ENCODE measurements at regions not wholly inside any gene's neighbourhood (a gene's known extent, or its start where the extent isn't known, plus 50 kb on each side); places are given as distances from the start of the nearest gene placed in this dataset.

GRCh38 chr2:41393621-41394020 is 654.2 kb upstream of the PKDCC start:
- DNase-seq (ENCODE audit: low read depth in 2 of 2) = no peak

GRCh38 chr2:41394541-41394940 is 653.3 kb upstream of the PKDCC start:
- no peak for DNase-seq (ENCODE audit: low read depth in 2 of 2)

GRCh38 chr2:41395692-41396091 is 652.1 kb upstream of the PKDCC start:
- DNase-seq (ENCODE audit: low read depth in 2 of 2) = no peak

- DNase-seq (ENCODE audit: low read depth in 2 of 2) = no peak
Observed at GRCh38 chr2:41399437-41400087, 648.3 kb upstream of the PKDCC start.

GRCh38 chr2:41400088-41400665 is 647.6 kb upstream of the PKDCC start:
- DNase-seq (ENCODE audit: low read depth in 2 of 2) = no peak

GRCh38 chr2:41405441-41405840 is 642.4 kb upstream of the PKDCC start:
- no peak for DNase-seq (ENCODE audit: low read depth in 2 of 2)

GRCh38 chr2:41409328-41409727 is 638.5 kb upstream of the PKDCC start:
- DNase-seq (ENCODE audit: low read depth in 2 of 2) = no peak

- DNase-seq (ENCODE audit: low read depth in 2 of 2) = no peak
Observed at GRCh38 chr2:41410011-41410410, 637.8 kb upstream of the PKDCC start.

GRCh38 chr2:41413813-41414485 is 633.9 kb upstream of the PKDCC start:
- DNase-seq (ENCODE audit: low read depth in 2 of 2) = no peak

GRCh38 chr2:41414486-41415230 is 633.2 kb upstream of the PKDCC start:
- no peak for DNase-seq (ENCODE audit: low read depth in 2 of 2)

GRCh38 chr2:41417511-41417910 is 630.3 kb upstream of the PKDCC start:
- DNase-seq (ENCODE audit: low read depth in 2 of 2) = no peak

- DNase-seq (ENCODE audit: low read depth in 2 of 2) = no peak
Observed at GRCh38 chr2:41420219-41420618, 627.6 kb upstream of the PKDCC start.

GRCh38 chr2:41420872-41421271 is 626.9 kb upstream of the PKDCC start:
- DNase-seq (ENCODE audit: low read depth in 2 of 2) = no peak

- no peak for DNase-seq (ENCODE audit: low read depth in 2 of 2)
Observed at GRCh38 chr2:41431756-41432155, 616.1 kb upstream of the PKDCC start.

GRCh38 chr2:41432459-41432858 is 615.4 kb upstream of the PKDCC start:
- DNase-seq (ENCODE audit: low read depth in 2 of 2) = no peak

- no peak for DNase-seq (ENCODE audit: low read depth in 2 of 2)
Observed at GRCh38 chr2:41434991-41435390, 612.8 kb upstream of the PKDCC start.

- no peak for DNase-seq (ENCODE audit: low read depth in 2 of 2)
Observed at GRCh38 chr2:41441958-41442357, 605.9 kb upstream of the PKDCC start.

- DNase-seq (ENCODE audit: low read depth in 2 of 2) = no peak
Observed at GRCh38 chr2:41445865-41446264, 602.0 kb upstream of the PKDCC start.

GRCh38 chr2:41446266-41446665 is 601.6 kb upstream of the PKDCC start:
- DNase-seq (ENCODE audit: low read depth in 2 of 2) = no peak

- DNase-seq (ENCODE audit: low read depth in 2 of 2) = no peak
Observed at GRCh38 chr2:41448221-41448620, 599.6 kb upstream of the PKDCC start.

- DNase-seq (ENCODE audit: low read depth in 2 of 2) = no peak
Observed at GRCh38 chr2:41457026-41457425, 590.8 kb upstream of the PKDCC start.

GRCh38 chr2:41460661-41461060 is 587.2 kb upstream of the PKDCC start:
- DNase-seq (ENCODE audit: low read depth in 2 of 2) = no peak

- DNase-seq (ENCODE audit: low read depth in 2 of 2) = no peak
Observed at GRCh38 chr2:41464395-41464794, 583.4 kb upstream of the PKDCC start.
